GM19372 (cell line): ENCODE measurements at regions not wholly inside any gene's neighbourhood (a gene's known extent, or its start where the extent isn't known, plus 50 kb on each side); places are given as distances from the start of the nearest gene placed in this dataset.
"Not testable (repeated sequence)": the region's sequence is repeated elsewhere in the genome, so short reads cannot be mapped to it uniquely, and the experiment has no call there.

Experiments
- ATAC-seq: cut with Tn5 transposase; IDR thresholded peaks from one replicate; pipeline ENCODE4 v1.9.1; 2021; ENCODE audit warnings: mild to moderate bottlenecking, low read depth, moderate library complexity; ENCODE audit not compliant: unreplicated experiment

GRCh38 chr2:122565364-122565763 lies 809.9 kb downstream of the TSN start:
- ATAC-seq, result no peak

- no peak for ATAC-seq
Observed at GRCh38 chr2:122570641-122571040, 815.2 kb downstream of the TSN start.

- not testable (repeated sequence) for ATAC-seq
Observed at GRCh38 chr2:122571471-122571870, 816.0 kb downstream of the TSN start.

DNA sequence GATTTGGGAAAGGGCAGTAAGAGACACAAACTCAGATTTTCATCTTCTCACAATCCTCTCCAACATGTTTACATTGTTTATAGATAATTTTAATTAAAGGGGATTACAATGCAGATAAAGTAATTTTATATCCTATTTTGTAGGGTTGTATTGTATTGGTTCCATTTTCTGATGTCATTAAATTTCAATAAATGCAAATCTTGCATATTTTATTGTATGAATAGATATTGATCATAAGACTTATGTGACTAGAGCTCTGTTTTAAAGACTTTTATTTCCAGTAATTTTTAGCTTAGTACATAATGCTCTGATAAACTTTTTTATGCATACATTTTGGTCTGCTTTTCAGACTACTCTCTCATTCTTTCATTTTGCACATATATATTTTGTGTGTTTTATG lies 819.6 kb downstream of the TSN start:
- no peak for ATAC-seq

- ATAC-seq, result no peak
Observed at GRCh38 chr2:122583159-122583917, 827.9 kb downstream of the TSN start.

DNA sequence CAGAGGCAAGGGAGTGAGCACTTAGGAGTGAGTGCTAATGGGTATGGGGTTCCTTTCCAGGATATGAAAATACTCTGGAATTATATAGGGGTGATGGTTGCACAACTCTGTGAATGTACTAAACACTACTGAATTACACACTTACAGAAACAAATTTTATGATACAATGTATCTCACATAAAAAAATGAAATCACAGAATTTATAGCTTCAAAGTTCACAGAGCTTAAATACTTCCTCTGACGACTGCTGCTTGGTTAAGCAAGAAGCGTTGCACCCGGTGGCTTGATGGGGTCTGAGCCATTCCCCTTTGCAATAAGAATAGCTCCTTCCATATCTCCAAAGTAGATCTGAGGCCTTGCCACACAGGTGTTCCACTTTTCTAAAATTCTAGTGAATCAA lies 835.1 kb downstream of the TSN start:
- no peak for ATAC-seq

DNA sequence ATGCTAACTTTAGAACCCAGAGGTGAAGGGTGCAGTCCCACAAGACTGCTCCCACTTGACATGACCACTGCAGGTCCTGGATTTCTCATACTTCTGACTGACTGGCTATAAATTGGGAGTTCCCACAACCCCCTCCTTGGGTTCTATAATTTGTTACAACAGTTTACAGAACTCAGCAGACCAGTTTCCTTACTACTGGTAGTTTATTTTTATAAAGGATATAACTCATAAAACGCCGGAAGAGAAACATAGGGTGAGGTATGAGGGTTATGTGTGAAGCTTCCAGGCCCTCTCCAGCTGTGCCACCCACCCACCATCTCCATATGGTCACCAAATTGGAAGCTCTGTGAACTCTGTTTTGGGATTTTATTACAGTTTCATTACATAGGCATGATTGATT lies 839.6 kb downstream of the TSN start:
- no peak for ATAC-seq

DNA sequence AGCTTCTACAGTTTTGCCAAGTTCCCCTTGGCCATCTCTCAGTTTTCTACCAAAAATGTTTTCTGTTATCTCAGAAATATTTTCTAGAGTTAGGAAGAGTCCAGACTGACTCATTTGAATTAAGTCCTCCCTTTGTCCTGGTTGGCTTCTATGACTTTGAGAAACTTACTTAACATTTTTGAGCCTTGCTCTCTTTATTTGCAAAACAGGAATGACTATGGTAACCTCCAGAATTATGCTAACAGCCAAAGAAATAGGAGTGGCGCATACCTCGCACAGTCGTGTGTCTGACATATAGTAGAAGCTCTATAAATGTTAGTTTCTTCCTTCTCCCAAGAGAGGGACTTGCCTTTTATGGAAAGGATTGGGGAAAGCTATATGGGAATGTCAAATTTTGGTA lies 841.1 kb downstream of the TSN start:
- ATAC-seq, result no peak

DNA sequence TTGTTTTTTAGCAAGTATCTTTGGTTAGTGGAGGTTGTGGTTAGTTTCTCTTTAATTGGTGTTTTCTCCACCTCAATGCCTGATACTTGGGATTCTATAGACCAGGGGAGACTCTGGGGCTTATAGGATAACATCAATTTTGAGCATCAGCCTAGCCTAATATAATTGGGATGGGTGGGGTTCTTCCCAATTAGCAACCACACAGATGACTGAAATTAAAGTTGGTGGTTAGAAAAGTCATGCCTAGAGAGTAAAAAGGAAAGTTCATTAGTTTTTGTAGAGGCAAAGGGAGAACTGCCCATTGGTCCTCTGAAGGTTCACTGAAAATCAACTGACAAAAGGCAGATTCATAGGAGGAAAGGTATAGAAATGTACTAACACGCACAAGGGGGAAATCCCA lies 843.3 kb downstream of the TSN start:
- no peak for ATAC-seq

- ATAC-seq, result no peak
Observed at GRCh38 chr2:122610948-122611609, 855.6 kb downstream of the TSN start.

- no peak for ATAC-seq
Observed at GRCh38 chr2:122622934-122623333, 867.5 kb downstream of the TSN start.

DNA sequence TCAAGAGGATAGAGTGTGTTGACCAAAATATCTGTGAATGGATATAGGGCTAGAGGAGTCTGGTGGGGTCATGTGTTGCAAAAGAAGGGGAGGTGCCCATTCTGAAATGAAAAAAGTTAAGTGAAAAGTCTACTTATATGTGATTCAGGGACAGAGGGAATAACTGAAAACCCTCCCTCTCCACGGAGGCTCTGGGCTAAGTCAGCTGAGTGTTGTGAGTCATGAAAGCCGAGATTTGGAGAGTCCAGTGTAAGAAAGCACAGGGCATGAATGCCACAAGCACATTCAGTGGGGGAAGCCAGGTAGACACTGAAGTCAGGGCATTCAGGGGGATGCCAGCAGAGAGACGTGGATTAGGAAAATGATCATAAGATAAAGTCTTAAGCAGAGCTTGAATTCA lies 871.9 kb downstream of the TSN start:
- no peak for ATAC-seq

DNA sequence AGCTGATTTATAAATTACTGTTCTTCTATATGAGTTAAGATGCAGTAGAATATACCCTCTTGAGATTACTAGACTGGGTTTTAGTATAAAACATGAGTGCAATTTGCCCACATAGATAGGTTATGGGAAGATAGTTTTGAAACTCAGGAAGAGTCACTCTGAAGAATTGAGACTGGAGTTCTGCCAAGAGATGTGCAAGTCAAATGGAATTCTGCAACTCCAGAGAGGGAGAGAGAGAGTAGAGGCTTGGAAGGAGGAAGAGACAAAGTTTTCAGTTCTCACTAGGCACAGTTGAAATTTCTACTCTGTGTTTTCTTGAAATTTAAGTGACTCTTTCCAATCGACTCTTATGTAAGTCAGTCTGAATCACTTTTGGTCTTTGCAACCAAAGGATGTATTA lies 878.8 kb downstream of the TSN start:
- no peak for ATAC-seq

- no peak for ATAC-seq
Observed at GRCh38 chr2:122634920-122635319, 879.5 kb downstream of the TSN start.

- ATAC-seq, result no peak
Observed at GRCh38 chr2:122635686-122636085, 880.2 kb downstream of the TSN start.

GRCh38 chr2:122636097-122636496 lies 880.6 kb downstream of the TSN start:
- ATAC-seq, result no peak

DNA sequence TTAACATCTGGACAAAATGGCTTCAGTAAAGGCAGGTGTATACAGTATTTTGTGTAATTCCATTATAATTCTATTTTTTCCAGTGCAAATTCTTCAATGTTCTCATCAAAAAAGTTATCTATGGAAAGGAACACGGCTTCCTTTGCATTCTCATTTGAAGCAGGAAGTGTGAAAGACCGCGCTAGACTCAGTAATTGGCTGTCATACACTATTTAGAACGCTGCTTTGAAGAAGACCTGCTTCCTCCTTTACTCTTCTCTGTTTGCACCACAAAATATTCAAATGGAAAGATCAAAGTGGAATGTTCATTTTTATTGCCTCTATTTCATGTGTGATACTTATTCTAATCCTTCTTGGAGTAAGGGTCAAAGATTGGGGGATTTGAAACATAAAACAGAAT lies 883.7 kb downstream of the TSN start:
- no peak for ATAC-seq

GRCh38 chr2:122639711-122640110 lies 884.3 kb downstream of the TSN start:
- ATAC-seq, result no peak

DNA sequence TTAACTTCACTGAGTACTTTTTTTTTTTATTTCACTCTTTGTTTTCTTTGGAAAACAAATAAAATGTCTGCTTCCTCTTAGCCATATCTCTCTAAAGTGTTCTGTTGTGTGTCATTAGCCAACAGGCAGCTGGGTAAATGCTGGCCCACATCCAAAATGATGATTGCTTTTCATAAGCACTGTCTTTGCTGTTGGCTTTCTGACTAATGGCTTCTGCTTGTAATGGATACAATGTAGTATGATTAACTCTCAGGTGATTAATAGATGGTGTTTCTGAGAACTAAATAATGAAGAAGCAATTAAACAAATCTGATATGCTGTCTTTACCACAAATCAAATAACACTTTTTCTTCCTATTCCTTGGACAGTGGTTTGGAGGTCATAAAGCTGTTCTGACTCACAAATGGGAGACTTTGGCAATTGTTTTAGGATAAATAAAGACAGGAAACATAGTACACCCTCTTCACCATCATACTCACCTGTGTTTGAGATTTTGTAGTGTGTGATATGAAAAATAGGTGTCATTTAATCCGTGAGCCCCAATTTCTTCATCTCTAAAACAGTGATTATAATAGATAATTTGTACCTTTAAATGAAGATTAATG lies 888.4 kb downstream of the TSN start:
- ATAC-seq, result no peak

DNA sequence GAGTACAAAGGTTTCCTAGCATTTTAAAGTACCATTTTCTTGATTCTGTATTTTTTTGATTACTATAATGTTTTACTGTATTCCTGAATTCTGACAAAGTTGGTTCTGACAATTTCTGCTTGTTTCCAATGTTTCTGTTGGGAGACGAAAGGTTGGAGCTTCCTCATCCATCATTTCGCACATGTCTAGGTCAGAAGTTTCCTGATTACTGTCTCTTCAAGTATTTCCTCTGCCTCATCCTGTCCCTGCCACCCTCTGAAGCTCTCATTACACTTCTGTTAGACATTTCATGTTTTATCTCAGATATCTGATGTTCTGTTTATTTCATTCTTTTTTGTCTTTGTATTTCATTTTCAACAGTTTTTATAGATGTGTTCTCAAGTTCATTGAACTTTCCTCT lies 895.8 kb downstream of the TSN start:
- ATAC-seq, result no peak

DNA sequence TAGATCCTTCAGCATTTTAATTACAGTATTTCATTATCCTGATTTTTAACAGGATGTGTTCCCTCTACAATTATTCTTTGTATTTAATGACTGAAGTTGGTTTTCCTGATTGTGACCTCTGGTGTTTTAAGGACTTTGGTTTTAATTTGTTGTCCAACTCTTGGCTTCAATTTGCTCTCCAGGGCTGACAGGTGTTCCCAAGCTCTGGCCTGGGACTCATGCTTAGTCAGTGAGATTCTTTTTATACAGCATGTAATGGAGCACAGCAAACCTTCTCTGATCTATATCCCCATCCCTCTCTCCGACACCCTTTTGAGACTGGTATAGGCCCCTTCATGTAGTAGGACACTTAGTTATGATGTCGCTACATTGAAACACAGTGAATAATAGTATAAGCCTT lies 896.3 kb downstream of the TSN start:
- no peak for ATAC-seq

DNA sequence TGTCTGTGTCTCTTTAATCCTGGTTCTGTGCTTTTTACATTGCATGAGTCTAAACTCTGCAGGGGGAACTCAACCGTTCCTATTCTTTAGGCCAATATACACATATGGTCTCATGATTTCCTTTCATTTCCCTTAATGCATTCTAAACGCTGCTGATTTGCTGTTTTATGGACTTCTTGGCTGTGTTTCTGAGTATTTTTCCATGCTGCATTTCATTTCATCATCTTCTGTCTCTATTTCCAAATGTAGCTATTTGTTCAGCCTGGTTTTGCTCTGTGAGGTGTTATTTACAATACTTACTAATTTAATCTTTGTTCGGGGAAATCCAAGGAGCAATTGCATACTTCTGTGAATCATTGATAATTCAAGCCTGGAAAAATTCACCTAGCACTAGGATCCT lies 897.2 kb downstream of the TSN start:
- no peak for ATAC-seq
